ENCODE measurements at regions not wholly inside any gene's neighbourhood (a gene's known extent, or its start where the extent isn't known, plus 50 kb on each side); places are given as distances from the start of the nearest gene placed in this dataset.

DNA sequence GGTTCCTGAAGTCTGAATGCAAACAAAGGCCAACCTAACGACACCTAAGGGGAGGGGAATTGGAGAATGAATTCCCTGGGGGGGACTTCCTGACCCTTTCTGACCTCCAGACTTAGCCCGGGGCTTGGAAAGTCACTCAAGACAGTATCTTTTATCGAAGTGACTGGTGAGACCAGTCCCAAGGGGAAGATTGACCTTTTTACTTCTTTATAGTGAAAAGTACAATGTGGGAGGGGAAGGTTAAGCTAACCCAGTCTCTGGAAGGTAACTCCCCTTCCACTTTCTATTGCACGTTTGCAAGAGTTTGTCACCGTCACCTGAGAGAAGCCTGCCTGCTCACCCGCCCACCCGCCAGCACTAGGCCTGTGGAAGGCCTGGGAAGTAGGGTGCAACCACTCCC lies 111.9 kb downstream of the EFNB2 start:
- H3K4me3 ChIP-seq (replicated peaks in 1 of 2; ENCODE audit: low read depth in 1 of 2, low read length in 2 of 2) = no peak overlapping the region
- no peaks in the 10 kb centered on the region for H3K9me2 ChIP-seq (ENCODE audit: insufficient read depth)
- no peaks in the 10 kb centered on the region for H3K27me3 ChIP-seq (ENCODE audit: insufficient read depth, low read length)
- ChIA-PET POLR2A (no interaction called here), CTCF (no interaction called here), RAD21 (ENCODE audit: low non-redundant PET in 1 of 2, low total read pairs in 2 of 2, uncharacterized antibody in 2 of 2, unreplicated experiment in 2 of 2) (no interaction called here)
- intact Hi-C loops (cut with micrococcal nuclease) = no loop called here
- no peak overlapping the region for H3K9ac ChIP-seq (ENCODE audit: low read length)
- H3K79me2 ChIP-seq (ENCODE audit: insufficient read depth, low read length) = no peaks in the 10 kb centered on the region
- H3K4me2 ChIP-seq (ENCODE audit: low read length) = no peak overlapping the region
- H2AFZ ChIP-seq (ENCODE audit: low read depth, low read length, poor library complexity, severe bottlenecking) = no peak overlapping the region
- no peaks in the 10 kb centered on the region for H3K9me3 ChIP-seq (ENCODE audit: control insufficient read depth in 1 of 2, insufficient read depth in 1 of 2, low read depth in 1 of 2, low read length in 2 of 2)
- BruUV-seq (replicated peaks) = no TSS peak
- no peak for ATAC-seq
- no peak overlapping the region for H3K27ac ChIP-seq (ENCODE audit: low read depth, low read length)
- no peak for TF ChIP-seq CEBPB (IDR thresholded peaks at IDR 0.05; ENCODE audit: low read depth)
- TF ChIP-seq JUND (IDR thresholded peaks at IDR 0.05) = no peak
- no peak for TF ChIP-seq ZNF274 (IDR thresholded peaks at IDR 0.05; ENCODE audit: low read depth, low read length)
- no peak for TF ChIP-seq SIN3A (IDR thresholded peaks at IDR 0.05; ENCODE audit: low read depth)
- TF ChIP-seq RAD21 (IDR thresholded peaks at IDR 0.05; ENCODE audit: low read depth) = no peak
- no peak for TF ChIP-seq EZH2 (IDR thresholded peaks at IDR 0.05)
- no peak for TF ChIP-seq YY1 (IDR thresholded peaks at IDR 0.05; ENCODE audit: extremely low read depth, insufficient replicate concordance, low read depth, low read length)
- TF ChIP-seq, protein P1, sequence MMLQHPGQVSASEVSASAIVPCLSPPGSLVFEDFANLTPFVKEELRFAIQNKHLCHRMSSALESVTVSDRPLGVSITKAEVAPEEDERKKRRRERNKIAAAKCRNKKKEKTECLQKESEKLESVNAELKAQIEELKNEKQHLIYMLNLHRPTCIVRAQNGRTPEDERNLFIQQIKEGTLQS (IDR thresholded peaks at IDR 0.05) = no peak
- TF ChIP-seq, protein P2, sequence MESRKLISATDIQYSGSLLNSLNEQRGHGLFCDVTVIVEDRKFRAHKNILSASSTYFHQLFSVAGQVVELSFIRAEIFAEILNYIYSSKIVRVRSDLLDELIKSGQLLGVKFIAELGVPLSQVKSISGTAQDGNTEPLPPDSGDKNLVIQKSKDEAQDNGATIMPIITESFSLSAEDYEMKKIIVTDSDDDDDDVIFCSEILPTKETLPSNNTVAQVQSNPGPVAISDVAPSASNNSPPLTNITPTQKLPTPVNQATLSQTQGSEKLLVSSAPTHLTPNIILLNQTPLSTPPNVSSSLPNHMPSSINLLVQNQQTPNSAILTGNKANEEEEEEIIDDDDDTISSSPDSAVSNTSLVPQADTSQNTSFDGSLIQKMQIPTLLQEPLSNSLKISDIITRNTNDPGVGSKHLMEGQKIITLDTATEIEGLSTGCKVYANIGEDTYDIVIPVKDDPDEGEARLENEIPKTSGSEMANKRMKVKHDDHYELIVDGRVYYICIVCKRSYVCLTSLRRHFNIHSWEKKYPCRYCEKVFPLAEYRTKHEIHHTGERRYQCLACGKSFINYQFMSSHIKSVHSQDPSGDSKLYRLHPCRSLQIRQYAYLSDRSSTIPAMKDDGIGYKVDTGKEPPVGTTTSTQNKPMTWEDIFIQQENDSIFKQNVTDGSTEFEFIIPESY (IDR thresholded peaks at IDR 0.05; ENCODE audit: extremely low read depth, insufficient replicate concordance, low read length) = no peak
- TF ChIP-seq ELF1 (IDR thresholded peaks at IDR 0.05; ENCODE audit: borderline replicate concordance, low read depth) = no peak
- TF ChIP-seq POLR2A (IDR thresholded peaks at IDR 0.05; ENCODE audit: borderline replicate concordance, extremely low read depth, insufficient read depth, insufficient read length) = no peak
- no peaks in the 10 kb centered on the region for H3K36me3 ChIP-seq (ENCODE audit: control insufficient read depth in 1 of 2, insufficient read depth in 2 of 2, low read length in 2 of 2)
- H3K4me1 ChIP-seq (ENCODE audit: control insufficient read depth in 1 of 2, insufficient read depth in 2 of 2, low read length in 2 of 2) = no peaks in the 10 kb centered on the region
- DNase-seq (ENCODE audit: low read depth, low spot score) = no peak
- no peaks in the 10 kb centered on the region for H4K20me1 ChIP-seq (ENCODE audit: insufficient read depth)

All from HCT116 (cell line).